Endothelial cell of umbilical vein (primary cell): ENCODE measurements at regions not wholly inside any gene's neighbourhood (a gene's known extent, or its start where the extent isn't known, plus 50 kb on each side); places are given as distances from the start of the nearest gene placed in this dataset.

Experiments
- EZH2 ChIP-seq: IDR thresholded peaks from 2 replicates; pipeline ENCODE4 v1.6.1; 2012; ENCODE audit warnings: borderline replicate concordance, low read depth, mild to moderate bottlenecking, moderate library complexity, low read length, inconsistent platforms; ENCODE audit not compliant: severe bottlenecking
- POLR2A ChIP-seq: IDR thresholded peaks from 2 replicates; pipeline ENCODE4 v1.6.1; 2012; ENCODE audit warnings: low read depth, mild to moderate bottlenecking, control low read depth, low read length
- POLR2AphosphoS5 ChIP-seq: IDR thresholded peaks from 2 replicates; pipeline ENCODE4 v1.6.1; 2012; ENCODE audit warnings: low read depth, mild to moderate bottlenecking, control low read depth, low read length, moderate library complexity; ENCODE audit not compliant: insufficient read depth
- TF ChIP-seq, protein P1 (sequence below), 2 donors: IDR thresholded peaks; 1 replicate in 1 of 2; 2 replicates in 1 of 2; pipeline ENCODE4 v1.5.1; 2011; ENCODE audit warnings: low read length in 2 of 2, mild to moderate bottlenecking in 2 of 2, moderate library complexity in 2 of 2, control low read depth in 1 of 2, inconsistent platforms in 1 of 2, low read depth in 1 of 2; ENCODE audit not compliant: insufficient read depth in 1 of 2; ENCODE audit errors: extremely low read depth in 1 of 2

DNA sequence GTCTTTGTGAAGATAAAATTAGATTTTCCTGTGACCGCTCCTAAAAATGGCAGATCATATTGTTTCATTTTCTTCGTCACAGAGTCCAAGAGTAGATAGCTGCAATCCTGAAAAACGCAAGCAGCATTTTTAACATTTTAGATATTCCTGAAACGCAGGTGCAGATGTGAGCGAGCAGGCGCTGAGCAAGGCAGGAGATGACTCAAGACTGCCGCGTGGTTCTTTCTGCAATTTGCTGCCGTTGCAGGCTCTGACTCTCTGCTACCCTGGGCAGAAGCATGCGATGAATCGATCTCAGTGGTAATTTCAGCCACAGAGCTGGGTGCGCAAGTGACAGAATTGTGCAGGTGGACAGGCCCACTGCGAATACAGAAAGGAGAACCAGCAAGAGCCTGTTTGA is 331.9 kb downstream of the ACTR3B start:
- TF ChIP-seq EZH2: no peak
- no peak for TF ChIP-seq POLR2A
- TF ChIP-seq, protein P1, sequence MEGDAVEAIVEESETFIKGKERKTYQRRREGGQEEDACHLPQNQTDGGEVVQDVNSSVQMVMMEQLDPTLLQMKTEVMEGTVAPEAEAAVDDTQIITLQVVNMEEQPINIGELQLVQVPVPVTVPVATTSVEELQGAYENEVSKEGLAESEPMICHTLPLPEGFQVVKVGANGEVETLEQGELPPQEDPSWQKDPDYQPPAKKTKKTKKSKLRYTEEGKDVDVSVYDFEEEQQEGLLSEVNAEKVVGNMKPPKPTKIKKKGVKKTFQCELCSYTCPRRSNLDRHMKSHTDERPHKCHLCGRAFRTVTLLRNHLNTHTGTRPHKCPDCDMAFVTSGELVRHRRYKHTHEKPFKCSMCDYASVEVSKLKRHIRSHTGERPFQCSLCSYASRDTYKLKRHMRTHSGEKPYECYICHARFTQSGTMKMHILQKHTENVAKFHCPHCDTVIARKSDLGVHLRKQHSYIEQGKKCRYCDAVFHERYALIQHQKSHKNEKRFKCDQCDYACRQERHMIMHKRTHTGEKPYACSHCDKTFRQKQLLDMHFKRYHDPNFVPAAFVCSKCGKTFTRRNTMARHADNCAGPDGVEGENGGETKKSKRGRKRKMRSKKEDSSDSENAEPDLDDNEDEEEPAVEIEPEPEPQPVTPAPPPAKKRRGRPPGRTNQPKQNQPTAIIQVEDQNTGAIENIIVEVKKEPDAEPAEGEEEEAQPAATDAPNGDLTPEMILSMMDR (IDR thresholded peaks at IDR 0.05; ENCODE audit: extremely low read depth in 1 of 2, insufficient read depth in 1 of 2, low read depth in 1 of 2, low read length in 2 of 2): no peak
- TF ChIP-seq POLR2AphosphoS5: no peak
